Stimulated activated CD4-positive, alpha-beta T cell treated with anti-CD3 and anti-CD28 coated beads, TNF-alpha, amount 100 ng/mL, for 4 hours (primary cell): ENCODE measurements at regions not wholly inside any gene's neighbourhood (a gene's known extent, or its start where the extent isn't known, plus 50 kb on each side); places are given as distances from the start of the nearest gene placed in this dataset.

ENCODE experiments used
- DNase-seq, 3 experiments: peaks; one replicate each; pipeline ENCODE4 v3.0.0-alpha.2; 2020; ENCODE audit warnings: low read depth in 3 of 3

DNA sequence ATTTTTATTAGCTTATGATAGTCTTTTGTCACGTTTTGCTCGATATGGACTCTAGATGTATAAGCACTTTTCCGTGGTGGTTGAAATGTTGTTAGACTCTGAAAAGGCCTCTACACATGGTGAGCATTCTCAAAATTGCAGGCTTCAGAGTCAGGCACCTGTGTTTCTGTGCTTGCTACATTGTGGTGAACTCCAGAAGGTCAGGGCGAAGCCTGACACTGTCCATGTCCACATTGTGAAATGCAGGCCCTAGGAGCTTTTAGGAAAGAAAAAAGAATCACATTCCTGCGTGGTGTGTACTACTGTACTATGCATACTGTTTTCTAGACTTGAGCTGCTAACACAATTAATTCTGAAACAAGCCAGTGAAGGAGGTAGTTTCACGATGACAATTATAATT is 86.3 kb downstream of the HS3ST1 start:
- DNase-seq = no peak

DNA sequence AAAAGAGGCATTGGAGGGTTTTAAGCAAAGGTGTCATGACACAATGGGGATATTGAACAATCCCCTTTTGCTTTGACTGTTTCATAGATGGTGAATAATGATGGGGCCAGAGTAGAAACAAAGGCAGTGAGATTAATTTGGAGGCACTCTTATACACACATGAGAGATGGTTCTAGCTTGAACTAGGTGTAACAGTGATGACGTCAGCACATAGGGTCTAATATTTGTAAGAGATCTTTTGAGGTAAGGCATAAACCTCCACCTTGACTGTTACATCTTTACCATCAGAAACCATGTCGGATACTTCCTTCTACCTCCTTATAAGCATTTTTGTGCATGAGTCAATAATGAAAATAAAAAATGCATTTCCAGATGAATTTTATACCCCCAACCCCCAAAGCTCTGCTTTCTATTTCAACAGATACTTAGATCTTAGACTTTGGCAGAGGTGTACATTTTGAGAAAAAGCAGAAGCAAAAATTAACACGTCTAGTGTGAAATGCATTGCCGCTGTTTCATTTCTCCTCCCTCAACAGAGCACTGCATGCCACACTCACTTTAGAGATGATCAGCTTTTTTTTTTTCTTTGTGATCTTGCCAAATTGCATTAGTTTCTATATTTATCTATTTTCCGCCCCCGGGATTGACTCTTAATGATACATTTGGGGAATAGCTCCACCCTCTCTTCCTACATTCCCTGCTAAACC is 87.2 kb downstream of the HS3ST1 start:
- DNase-seq = no peak

DNA sequence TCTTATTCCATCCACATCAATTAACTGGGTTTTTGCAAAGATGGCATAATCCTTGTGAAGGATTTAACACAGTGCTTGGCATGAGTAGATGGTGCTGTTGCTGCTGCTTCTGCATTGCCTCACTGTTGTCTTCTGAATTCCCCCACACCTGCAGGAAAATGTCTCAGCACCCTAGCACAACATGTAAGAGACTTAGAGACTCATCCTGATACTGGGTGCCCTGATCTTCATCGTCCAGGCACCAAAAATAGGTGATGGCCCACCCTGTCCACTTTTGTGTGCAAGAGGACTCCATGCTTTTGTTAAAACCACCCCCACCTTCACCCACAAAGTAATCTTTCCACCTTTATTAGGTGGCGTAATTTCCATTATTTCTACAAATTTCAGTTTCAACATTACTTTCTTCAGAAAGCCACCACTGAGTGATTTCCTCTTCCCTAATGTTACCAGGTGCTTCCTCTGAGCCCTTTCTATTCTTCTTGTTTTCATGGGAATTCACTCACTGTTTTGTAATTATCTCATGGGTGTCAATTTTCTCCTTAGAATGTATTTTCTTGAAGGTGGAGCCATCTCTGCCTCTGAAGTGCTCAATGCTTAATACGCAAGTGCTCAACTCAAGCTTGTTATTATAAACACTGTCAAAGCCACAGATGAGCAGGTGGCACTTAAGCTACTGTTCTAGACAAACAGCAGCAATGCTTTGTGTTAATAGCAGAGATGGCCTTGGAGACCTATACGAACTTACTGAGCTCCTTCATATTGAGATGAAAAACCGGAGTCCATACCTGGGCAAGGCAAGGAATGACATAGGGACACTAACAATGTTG is 89.5 kb downstream of the HS3ST1 start:
- no peak for DNase-seq

DNA sequence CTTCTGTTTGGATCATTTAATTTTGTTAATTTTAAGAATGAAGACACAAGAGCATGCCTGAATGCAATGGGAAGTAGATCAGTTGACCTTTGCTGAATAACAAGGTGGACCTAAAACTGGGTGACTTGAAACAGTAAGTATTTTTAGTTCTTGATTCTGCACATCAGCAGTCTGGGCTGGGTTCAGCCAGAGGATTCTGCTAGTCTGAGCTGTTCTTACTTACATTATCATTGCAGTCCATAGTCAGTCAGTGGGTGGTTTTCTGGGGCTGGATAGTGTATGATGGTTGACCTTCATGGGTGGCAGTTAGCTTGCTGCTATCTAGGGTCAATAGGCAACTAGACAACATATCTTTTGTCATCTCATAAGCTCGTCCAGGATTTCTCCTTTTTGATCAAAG is 91.4 kb downstream of the HS3ST1 start:
- DNase-seq = no peak

DNA sequence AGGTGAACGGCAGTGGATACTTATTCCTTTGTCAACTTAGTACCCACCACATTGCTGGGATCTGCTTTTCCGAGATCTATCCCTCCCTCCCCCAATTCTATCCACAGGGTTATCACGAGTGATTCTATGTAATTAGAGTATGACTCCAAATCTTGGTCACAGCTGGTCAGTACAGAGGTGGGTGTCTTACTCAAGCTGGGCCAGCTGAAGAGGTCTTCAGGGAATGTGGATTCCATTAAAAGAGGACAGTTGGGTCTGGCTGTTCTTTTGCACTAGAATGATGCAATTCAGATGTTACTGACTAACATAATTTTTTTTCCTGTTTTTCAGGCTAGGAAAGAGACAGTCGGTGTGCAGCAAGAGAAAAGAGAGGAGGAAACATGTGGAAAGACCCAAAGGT is 92.3 kb downstream of the HS3ST1 start:
- no peak for DNase-seq

DNA sequence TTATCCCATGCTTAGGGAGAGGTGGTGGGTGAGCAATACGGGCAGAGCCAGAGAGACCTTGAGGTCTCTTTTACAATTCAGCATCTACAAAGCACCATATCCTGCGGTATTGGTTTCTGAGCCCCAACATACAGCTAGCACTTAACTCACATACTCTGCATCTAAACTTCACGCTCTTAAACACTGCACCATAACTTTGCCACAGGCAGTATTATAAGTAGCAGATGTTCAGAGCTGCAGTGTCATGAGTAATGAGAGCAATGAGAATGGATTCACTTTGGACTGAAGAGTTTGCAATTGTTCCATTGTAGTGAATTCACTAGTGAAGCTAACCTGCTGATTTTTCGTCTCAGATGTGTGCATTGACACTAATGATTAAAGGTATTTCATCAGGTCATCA is 93.8 kb downstream of the HS3ST1 start:
- DNase-seq = no peak

DNA sequence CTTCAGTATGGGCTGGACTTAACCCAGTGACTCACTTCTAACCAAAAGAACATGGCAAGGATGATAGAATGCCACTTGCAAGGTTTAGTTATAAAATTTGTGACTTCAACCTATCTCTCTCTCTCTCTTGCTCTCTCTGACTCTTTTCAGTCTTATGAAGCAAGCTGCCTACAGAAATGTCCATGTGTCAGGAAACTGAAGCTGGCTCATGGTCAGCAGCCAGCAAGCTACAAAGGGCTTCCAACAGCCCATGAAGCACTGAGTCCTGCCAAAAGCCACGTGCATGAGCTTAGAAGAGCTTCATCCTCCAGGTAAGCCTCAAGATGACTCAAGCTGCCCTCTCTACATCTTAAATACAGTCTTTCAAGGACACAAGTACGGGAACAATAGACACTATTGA is 100.3 kb downstream of the HS3ST1 start:
- DNase-seq = no peak

DNA sequence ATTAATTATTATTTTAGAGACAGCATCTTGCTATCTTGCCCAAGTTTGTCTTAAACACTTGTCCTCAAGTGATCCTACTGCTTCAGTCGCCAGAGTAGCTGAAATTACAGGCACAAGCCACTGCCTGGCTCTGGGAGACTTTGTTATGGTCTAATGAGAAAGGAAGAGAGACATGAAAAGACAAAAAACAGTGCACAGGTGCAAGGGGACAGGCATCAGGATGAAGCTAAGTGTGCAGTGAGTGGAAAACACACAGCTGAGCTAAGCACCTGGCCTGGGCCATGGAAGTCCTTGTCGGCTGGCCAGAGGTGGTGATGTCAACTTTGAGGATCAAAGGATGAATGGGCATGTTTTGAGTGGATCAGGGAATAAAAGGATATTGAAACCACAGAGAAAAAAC is 102.7 kb downstream of the HS3ST1 start:
- DNase-seq = no peak

DNA sequence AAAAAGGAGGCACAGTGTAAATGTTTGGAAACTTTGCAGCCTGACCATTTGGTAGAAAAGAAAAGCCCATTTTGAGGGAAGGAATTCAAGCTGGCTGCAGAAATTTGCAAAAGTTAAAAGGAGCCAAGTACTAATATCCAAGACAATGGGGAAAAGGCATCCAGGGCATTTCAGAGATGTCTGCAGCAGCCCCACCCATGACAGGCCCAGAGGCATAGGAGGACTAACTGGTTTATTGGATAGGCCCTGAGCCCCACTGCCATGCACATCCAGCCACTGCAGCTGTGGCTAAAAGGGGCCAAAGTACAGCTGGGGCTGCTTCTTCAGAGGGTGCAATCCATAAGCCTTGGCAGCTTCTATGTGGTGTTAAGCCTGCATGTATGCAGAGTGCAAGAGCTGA is 104.9 kb downstream of the HS3ST1 start:
- DNase-seq = no peak

DNA sequence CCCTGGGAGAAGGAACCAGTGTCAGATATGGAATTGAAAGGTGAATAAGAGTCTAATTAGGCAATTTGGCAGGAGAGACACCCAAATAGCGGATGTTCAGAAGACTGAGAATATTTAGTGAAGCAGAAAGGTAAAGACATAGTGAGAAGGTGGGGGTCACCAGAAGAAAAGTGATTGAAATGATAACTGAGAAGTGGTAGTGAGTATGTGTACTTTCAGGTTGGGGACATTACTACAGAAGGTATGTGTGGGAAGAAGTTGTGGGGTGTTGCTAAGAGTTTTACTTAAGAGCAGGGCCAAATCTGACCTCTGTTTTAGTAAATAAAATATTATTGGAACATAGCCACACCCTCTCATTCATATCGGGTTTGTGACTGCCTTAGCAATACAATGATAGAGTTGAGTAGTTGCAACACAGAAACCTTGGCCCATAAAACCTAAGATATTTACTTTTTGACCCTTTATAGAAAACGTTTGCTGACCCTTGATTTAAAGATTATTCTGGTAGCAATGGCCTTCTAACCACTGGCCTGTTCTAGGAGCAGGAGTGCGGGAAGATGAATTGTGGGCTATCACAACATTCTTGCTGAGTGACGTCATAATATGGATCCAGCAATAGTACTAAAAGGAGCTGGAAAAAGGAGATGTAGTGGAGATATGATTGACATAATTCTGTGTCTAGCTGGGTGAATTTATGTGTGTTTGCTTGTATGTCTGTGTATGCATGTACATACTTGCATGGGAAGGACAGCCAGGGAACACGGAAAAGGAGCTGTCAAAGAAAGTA is 115.3 kb downstream of the HS3ST1 start:
- DNase-seq = no peak

DNA sequence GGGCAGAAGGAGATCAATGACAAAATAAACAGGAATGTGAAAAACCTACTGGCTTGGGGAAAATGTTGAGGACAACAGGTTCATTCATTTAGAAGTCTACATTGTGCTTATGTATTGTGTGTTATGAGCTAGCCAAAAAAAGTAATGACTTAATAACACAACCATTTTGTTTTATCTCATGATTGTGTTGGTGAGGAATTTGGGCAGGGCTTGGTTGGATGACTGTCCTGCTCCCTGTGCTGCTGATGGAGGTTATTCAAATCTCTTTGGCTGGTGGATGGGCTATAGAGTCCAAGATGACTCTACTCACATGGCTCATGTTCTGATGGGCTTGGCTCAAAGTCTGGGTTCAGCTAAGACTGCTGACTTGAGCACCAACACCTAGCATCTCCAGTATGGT is 116.3 kb downstream of the HS3ST1 start:
- no peak for DNase-seq

DNA sequence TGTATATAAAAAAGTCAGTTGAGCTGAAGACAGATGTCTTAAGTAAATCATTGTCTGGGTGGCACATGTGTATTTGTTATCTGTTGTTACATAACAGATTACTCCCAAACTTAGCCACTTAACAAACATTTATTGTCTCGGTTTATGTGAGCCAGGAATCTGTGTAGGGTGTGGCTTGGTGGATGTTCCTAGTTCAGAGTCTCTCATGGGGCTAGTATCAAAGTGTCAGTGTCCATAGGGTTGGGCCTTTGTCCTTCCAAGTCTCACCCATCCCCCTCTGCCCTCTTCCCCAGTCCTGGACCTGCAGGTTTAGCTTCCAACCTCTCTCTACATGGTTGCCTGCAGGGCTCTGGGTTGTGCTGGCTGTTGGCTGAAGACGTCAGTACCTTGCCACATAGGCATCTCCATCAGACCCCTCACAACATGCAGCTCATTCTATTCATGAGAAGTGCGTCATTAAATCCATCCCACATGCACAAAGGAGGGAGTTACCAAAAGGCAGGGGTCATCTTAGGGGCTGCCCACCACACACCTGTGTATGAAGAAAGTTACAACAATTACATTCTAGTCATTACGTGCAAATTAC is 127.5 kb downstream of the HS3ST1 start:
- no peak for DNase-seq

DNA sequence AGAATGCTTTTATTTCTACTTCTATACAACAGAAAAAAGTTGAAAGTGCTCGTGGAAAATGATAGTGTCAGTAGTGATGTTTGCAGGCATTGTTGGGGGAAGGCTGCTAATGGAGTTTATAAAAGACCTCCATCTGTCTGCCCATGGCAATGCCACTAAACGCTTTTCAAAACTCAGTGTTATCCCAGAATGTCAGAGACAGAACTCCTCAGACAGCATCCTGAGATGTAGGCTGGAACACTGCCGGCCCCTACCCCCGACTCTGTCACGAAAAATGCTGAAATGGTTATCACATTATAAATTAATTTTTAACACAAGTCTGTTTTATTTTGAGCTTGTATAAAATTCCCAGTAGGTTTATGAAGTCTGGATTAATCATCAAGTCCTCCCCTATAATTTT is 128.9 kb downstream of the HS3ST1 start:
- DNase-seq = no peak

DNA sequence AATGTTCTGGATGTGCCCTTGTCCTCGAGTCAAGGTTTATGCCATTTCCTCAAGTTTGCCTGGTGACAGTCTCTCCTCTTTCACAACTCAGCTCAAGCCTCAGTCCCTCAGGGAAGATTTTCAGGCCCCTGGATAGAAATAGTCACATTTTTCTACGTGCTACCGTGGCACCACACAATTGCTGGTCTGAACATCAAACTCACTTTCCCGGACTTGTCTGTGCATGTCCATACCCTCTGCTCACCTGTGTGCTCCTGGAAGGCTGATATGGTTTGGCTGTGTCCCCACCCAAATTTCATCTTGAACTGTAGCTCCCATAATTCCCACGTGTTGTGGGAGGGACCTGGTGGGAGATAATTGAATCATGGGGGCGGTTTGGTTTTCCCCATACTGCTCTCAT is 129.7 kb downstream of the HS3ST1 start:
- DNase-seq = no peak

DNA sequence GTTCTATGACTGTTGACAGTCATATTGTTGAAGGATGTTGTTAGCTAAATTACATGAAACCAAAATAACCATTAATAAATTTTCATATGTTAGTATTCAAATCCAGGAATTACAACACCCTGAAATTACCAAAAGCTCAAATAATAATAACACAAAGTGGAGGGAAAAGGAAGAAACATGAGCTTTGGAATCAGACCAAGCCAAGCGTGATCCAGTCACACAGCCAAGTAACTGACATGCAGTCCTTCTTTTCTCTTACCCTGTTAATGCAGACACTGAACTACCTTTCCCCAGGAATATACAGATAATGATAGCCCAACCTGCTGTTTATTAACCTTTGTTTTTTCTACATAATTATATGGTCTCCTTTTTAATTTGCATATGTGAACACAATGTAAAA is 130.2 kb downstream of the HS3ST1 start:
- no peak for DNase-seq

DNA sequence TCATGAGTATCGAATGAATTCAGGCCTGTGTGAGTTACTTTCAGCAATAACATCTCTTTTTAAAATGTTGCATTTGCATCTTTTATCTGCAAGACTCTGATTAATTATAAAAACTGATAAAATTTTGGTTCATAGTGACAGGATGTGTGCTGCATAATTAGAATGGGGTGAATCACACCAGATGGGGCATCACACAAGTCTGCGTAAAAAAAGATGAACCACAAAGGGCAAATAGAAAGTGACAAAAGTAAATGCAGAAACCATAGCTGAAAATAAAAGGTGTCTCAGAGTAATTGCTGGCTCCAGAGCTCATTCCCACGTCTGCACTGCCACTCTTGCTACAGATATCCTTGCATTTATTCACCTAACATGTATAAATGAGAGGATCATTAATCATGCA is 131.1 kb downstream of the HS3ST1 start:
- DNase-seq = no peak

DNA sequence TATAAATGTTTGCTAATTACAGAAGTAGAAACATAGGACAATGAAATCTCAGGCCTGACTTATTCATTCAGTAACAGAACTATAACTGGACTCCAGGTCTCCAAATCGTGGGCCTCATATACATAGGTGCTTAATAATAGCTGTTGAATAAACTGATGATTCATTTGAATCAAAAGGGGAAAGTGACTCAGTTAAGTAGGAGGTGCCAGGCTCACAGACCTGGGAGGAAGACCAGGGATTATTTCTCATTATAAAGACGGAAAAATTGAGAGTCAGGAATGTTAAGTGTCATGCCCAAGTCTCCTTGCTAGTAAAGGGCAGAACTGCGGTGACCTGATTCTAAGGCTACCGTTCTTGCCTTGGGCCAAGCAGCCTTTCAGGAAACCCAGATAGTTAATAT is 131.5 kb downstream of the HS3ST1 start:
- no peak for DNase-seq

DNA sequence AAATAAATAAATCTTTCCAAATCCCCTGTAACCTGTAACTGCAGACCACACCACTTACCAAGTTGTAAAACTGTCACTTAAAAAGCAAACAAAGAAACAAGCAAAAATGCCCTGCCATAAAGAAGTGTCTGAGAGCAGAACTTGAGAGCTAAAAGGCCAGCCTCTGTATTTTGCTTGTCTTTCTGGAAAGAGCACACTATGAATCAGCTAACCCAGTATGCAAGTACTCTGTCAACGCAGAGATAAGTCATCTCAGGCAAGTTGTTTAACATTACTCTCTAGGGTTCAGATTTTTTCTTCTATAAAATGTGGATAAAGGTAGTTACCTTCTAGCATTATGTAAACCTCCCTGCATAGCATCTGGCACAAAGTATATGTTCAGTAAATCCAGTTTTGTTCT is 134.8 kb downstream of the HS3ST1 start:
- DNase-seq = no peak

DNA sequence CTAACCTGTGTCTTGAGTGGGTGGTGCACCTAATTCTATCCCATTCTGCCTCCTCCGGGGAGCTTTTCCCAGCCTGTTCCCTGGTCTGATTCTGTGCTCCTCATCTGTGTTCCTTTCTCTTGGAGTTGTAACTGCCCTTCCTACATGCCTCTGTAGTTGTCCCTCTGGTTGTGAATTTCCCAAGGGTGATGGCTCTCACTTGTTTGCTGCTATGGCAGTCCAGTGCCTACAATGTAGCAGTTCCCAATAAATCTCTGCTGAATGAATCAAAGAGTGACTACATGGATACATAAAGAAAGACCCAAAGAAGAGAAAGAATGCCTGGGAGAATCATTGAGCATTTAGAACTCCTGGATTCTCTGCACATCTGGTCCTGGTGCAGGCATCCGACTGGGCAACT is 141.6 kb downstream of the HS3ST1 start:
- DNase-seq = no peak

DNA sequence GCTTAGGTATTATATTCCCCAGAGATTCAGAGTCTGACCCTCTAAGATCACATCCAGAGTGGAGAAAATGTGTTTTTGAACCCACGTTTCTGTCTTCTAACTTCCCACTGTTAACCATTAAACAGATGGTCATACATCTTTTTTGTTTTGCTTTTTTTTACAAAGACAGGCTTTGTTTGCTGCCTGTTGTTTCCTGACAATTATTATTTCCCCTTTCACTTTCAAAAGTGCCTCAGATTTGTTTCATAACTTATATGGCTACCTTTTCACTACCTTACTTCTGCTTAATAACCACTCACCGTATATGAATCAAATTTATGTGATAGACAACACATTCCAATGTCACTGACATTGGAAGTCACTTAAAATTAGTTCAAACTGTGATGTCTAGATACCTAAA is 142.2 kb downstream of the HS3ST1 start:
- DNase-seq = no peak

DNA sequence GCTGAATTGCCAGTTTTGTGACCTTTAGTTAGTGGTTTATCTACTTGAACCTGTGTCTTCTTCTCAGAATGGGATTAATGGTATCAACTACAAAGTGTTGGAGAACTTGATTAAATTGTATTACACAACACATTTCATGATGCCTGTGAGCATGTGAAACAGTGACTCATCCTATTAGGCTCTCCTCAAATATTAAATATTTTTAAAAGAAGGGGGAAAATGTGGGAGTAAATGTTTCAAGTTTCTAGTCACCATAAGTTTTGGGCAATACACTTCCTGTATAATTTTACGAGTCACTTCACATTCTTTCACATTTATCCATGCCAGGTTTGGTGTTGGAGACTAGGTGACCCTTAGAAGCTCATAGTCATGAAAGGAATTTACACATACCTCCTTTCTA is 147.0 kb downstream of the HS3ST1 start:
- DNase-seq = no peak

DNA sequence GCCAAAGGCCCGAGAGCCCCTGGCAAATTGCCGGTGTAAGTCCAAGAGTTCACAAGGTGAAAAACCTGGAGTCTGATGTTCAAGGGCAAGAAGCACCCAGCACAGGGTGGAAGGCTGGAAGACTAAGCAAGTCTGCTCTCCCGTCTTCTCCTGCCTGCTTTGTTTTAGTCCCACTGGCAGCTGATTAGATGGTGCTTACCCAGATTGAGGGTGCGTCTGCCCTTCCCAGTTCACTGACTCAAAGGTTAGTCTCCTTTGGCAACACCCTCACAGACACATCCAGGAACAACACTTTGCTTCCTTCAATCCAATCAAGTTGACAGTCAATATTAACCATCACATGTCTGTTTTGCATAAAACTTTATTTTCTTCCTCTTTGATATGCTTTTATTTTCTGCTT is 157.4 kb downstream of the HS3ST1 start:
- DNase-seq = no peak
